Endothelial cell of umbilical vein (primary cell): ENCODE measurements at regions not wholly inside any gene's neighbourhood (a gene's known extent, or its start where the extent isn't known, plus 50 kb on each side); places are given as distances from the start of the nearest gene placed in this dataset.

Experiments used
- CTCF ChIP-seq, 2 donors: IDR thresholded peaks; 1 replicate in 1 of 2; 2 replicates in 1 of 2; pipeline ENCODE4 v1.5.1; 2011; ENCODE audit warnings: low read length in 2 of 2, mild to moderate bottlenecking in 2 of 2, moderate library complexity in 2 of 2, control low read depth in 1 of 2, inconsistent platforms in 1 of 2, low read depth in 1 of 2; ENCODE audit not compliant: insufficient read depth in 1 of 2; ENCODE audit errors: extremely low read depth in 1 of 2
- EZH2 ChIP-seq: IDR thresholded peaks from 2 replicates; pipeline ENCODE4 v1.6.1; 2012; ENCODE audit warnings: borderline replicate concordance, low read depth, mild to moderate bottlenecking, moderate library complexity, low read length, inconsistent platforms; ENCODE audit not compliant: severe bottlenecking
- JUN ChIP-seq: IDR thresholded peaks from 2 replicates; pipeline ENCODE4 v1.6.1; 2011; ENCODE audit warnings: borderline replicate concordance, low read depth; ENCODE audit not compliant: insufficient read length, insufficient read depth
- MYC ChIP-seq: IDR thresholded peaks from one replicate; pipeline ENCODE4 v1.6.1; 2011; ENCODE audit warnings: mild to moderate bottlenecking, low read depth, low read length
- POLR2AphosphoS5 ChIP-seq: IDR thresholded peaks from 2 replicates; pipeline ENCODE4 v1.6.1; 2012; ENCODE audit warnings: low read depth, mild to moderate bottlenecking, control low read depth, low read length, moderate library complexity; ENCODE audit not compliant: insufficient read depth

- TF ChIP-seq EZH2: no peak
- TF ChIP-seq POLR2AphosphoS5: no peak
- TF ChIP-seq MYC: no peak
- TF ChIP-seq CTCF (IDR thresholded peaks at IDR 0.05; ENCODE audit: extremely low read depth in 1 of 2, insufficient read depth in 1 of 2, low read depth in 1 of 2, low read length in 2 of 2): no peak
- TF ChIP-seq JUN: no peak
Measured at GRCh38 chr10:61845196-61845949, 56.1 kb upstream of the ARID5B start.
